GM18870 (cell line): ENCODE measurements at regions not wholly inside any gene's neighbourhood (a gene's known extent, or its start where the extent isn't known, plus 50 kb on each side); places are given as distances from the start of the nearest gene placed in this dataset.
"Not testable (repeated sequence)": the region's sequence is repeated elsewhere in the genome, so short reads cannot be mapped to it uniquely, and the experiment has no call there.

Experiments used
- ATAC-seq: cut with Tn5 transposase; IDR thresholded peaks from one replicate; pipeline ENCODE4 v1.9.1; 2021; ENCODE audit warnings: moderate library complexity; ENCODE audit not compliant: unreplicated experiment

GRCh38 chr12:118536306-118536906, 160.1 kb downstream of the SUDS3 start:
- no peak for ATAC-seq

- ATAC-seq = no peak
Measured at GRCh38 chr12:118537481-118537917, 161.1 kb downstream of the SUDS3 start.

GRCh38 chr12:118541071-118541470, 164.7 kb downstream of the SUDS3 start:
- no peak for ATAC-seq

- no peak for ATAC-seq
Measured at GRCh38 chr12:118541934-118542333, 165.6 kb downstream of the SUDS3 start.

- no peak for ATAC-seq
Measured at GRCh38 chr12:118543651-118544050, 167.3 kb downstream of the SUDS3 start.

- ATAC-seq = no peak
Measured at GRCh38 chr12:118544569-118544968, 168.2 kb downstream of the SUDS3 start.

GRCh38 chr12:118547606-118548005, 171.3 kb downstream of the SUDS3 start:
- ATAC-seq = not testable (repeated sequence)

GRCh38 chr12:118548887-118549509, 172.6 kb downstream of the SUDS3 start:
- ATAC-seq = no peak

GRCh38 chr12:118549510-118549980, 173.2 kb downstream of the SUDS3 start:
- ATAC-seq = no peak

- no peak for ATAC-seq
Measured at GRCh38 chr12:118553856-118554504, 177.6 kb downstream of the SUDS3 start.

- ATAC-seq = no peak
Measured at GRCh38 chr12:118558941-118559340, 182.6 kb downstream of the SUDS3 start.

- no peak for ATAC-seq
Measured at GRCh38 chr12:118560733-118561132, 184.4 kb downstream of the SUDS3 start.

- no peak for ATAC-seq
Measured at GRCh38 chr12:118571730-118572129, 195.4 kb downstream of the SUDS3 start.

GRCh38 chr12:118574288-118574687, 197.9 kb downstream of the SUDS3 start:
- no peak for ATAC-seq

- ATAC-seq = no peak
Measured at GRCh38 chr12:118575730-118576129, 199.4 kb downstream of the SUDS3 start.

GRCh38 chr12:118581371-118581770, 205.0 kb downstream of the SUDS3 start:
- no peak for ATAC-seq

- ATAC-seq = no peak
Measured at GRCh38 chr12:118582863-118583262, 206.5 kb downstream of the SUDS3 start.

- ATAC-seq = no peak
Measured at GRCh38 chr12:118586433-118586832, 210.1 kb downstream of the SUDS3 start.

- no peak for ATAC-seq
Measured at GRCh38 chr12:118589162-118589561, 212.8 kb downstream of the SUDS3 start.

GRCh38 chr12:118590406-118591150, 214.2 kb downstream of the SUDS3 start:
- no peak for ATAC-seq

- no peak for ATAC-seq
Measured at GRCh38 chr12:118603610-118604361, 227.4 kb downstream of the SUDS3 start.
